Kidney (tissue), 13 donors: ENCODE measurements at regions not wholly inside any gene's neighbourhood (a gene's known extent, or its start where the extent isn't known, plus 50 kb on each side); places are given as distances from the start of the nearest gene placed in this dataset.

ENCODE experiments used
- DNase-seq, 5 donors: peaks; one replicate each; pipeline ENCODE4 v3.0.0-alpha.2; 2013 to 2020
- FAIRE-seq: peaks from 2 replicates; lab custom pipeline; 2012; peaks lifted over from hg19 to GRCh38; lab: Jason Lieb, UNC
- H3K27ac ChIP-seq, 2 donors: one replicate each; pipeline ENCODE4 v1.7.0; 2013; ENCODE audit warnings: low read depth in 2 of 2, low read length in 2 of 2, inconsistent platforms in 1 of 2
- H3K27me3 ChIP-seq: one replicate; pipeline ENCODE4 v1.7.1; 2013; ENCODE audit warnings: low read length, inconsistent platforms; ENCODE audit not compliant: control insufficient read depth, insufficient read depth
- H3K36me3 ChIP-seq, 3 donors: one replicate each; pipeline versions ENCODE4 v1.7.0 to v1.7.1; 2013; ENCODE audit warnings: low read length in 3 of 3, control low read depth in 1 of 3, inconsistent platforms in 1 of 3; ENCODE audit not compliant: insufficient read depth in 3 of 3, control insufficient read depth in 2 of 3
- H3K4me1 ChIP-seq, 3 donors: one replicate each; pipeline versions ENCODE4 v1.7.0 to v1.7.1; 2013; ENCODE audit warnings: low read length in 3 of 3, inconsistent platforms in 1 of 3, low read depth in 1 of 3; ENCODE audit not compliant: control insufficient read depth in 2 of 3, insufficient read depth in 2 of 3
- H3K4me3 ChIP-seq, 3 donors: one replicate each; pipeline versions ENCODE4 v1.7.0 to v1.8.1; 2013; ENCODE audit warnings: low read length in 3 of 3, control low read depth in 1 of 3, inconsistent platforms in 1 of 3
- H3K9ac ChIP-seq, 3 donors: one replicate each; pipeline versions ENCODE4 v1.7.0 to v1.7.1; 2013; ENCODE audit warnings: low read length in 3 of 3, control low read depth in 1 of 3, inconsistent platforms in 1 of 3
- H3K9me3 ChIP-seq, 3 donors: one replicate each; pipeline versions ENCODE4 v1.7.0 to v1.7.1; 2013; ENCODE audit warnings: low read length in 3 of 3, control low read depth in 1 of 3, inconsistent platforms in 1 of 3; ENCODE audit not compliant: control insufficient read depth in 2 of 3, insufficient read depth in 1 of 3
- CTCF ChIP-seq: IDR thresholded peaks from 3 replicates; pipeline ENCODE4 v1.5.1; 2012; ENCODE audit warnings: mild to moderate bottlenecking, moderate library complexity, borderline replicate concordance; ENCODE audit not compliant: insufficient read depth; ENCODE audit errors: extremely low read depth
- intact Hi-C: fragments of 100-400 bp; cut with DNase I; formaldehyde crosslinking; loops from one replicate; pipeline ENCODE4 v1.11.1; 2022
- donor health status: control.
- donor health status: control.
- donor health status: control.
- donor health status: control.
- donor health status: control.
- donor health status: DM: yes; HTN: yes; CAD: no.
- donor health status: Normal renal cell carcinoma (clear cell type).

DNA sequence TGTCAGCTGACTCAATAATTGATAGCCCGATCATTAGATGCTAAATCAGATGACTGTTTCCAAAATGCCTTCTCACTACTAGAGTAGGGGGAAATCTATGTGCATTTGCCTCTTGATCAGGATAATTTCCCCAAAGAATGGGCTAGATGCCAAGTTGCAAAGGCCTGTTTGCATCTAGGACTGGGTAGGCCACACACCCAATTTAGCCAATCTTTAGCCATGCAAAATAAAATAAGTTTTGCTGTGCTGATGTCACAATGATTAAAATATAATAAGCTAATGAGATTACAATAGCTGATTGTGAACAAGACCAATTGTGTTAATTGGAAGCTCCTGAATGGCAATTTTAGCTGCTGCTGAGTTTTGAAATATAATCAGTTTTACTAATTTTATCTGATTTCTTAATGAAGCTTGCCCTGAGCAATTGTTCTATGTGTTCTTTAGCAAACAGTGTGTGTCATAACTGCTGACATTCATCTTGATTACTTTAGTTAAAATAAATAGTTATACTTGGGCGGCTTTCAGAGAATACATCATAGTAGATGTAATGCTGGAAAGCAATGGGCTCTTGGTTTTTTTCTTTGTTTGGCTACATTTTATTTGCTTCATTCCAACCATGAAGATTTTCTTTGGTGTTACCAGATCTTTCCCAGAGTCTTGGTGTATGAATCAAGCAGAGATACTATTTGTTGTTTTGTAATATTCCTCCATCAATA is 973.2 kb upstream of the SLC35B3 start:
- no peak for DNase-seq
- intact Hi-C loops: no loop called here

DNA sequence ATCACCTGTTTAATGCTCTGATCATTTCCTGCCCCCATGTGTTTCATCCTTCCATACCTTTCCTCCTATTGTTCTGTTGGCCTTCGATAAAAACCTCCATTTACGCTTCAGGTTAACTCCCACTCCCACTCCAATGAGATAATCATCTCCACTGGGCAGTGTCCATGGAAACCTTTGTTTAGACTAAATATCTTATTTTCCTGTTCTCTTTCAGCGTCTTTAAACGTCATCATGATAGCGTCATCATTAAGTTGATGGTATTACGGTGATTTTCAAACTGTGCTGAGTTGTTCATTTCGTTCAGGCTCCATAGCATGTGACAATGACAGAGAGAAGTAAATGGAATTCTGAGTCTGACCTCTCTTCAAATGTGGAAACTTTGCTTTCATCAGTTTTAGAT is 970.5 kb upstream of the SLC35B3 start:
- TF ChIP-seq CTCF: no peak
- H3K4me1 ChIP-seq: no peaks in the 10 kb centered on the region
- H3K27ac ChIP-seq: no peak overlapping the region
- no peak overlapping the region for H3K9ac ChIP-seq
- intact Hi-C loops: no loop called here
- no peak overlapping the region for H3K4me3 ChIP-seq
- no peaks in the 10 kb centered on the region for H3K27me3 ChIP-seq
- DNase-seq: no peak
- no peaks in the 10 kb centered on the region for H3K36me3 ChIP-seq
- no peaks in the 10 kb centered on the region for H3K9me3 ChIP-seq
- no peak for FAIRE-seq

More for the DNA sequence above, 973.2 kb upstream of the SLC35B3 start:
- Histone ChIP-seq H3K36me3 (no peaks in the 10 kb centered on the region), H3K9ac (no peak overlapping the region), H3K4me3 (no peak overlapping the region), H3K27me3 (no peaks in the 10 kb centered on the region), H3K9me3 (no peaks in the 10 kb centered on the region), H3K4me1 (no peaks in the 10 kb centered on the region), H3K27ac (no peak overlapping the region)
- FAIRE-seq: no peak
- no peak for TF ChIP-seq CTCF

GRCh38 chr6:9405369-9405768 is 970.0 kb upstream of the SLC35B3 start:
- Histone ChIP-seq H3K9ac (no peak overlapping the region), H3K27me3 (no peaks in the 10 kb centered on the region), H3K4me3 (no peak overlapping the region), H3K9me3 (no peaks in the 10 kb centered on the region), H3K27ac (no peak overlapping the region), H3K4me1 (no peaks in the 10 kb centered on the region), H3K36me3 (no peaks in the 10 kb centered on the region)
- no peak for TF ChIP-seq CTCF
- FAIRE-seq (no peak), DNase-seq (no peak)
- intact Hi-C loops: no loop called here
